GM12878 (cell line): ENCODE measurements at regions not wholly inside any gene's neighbourhood (a gene's known extent, or its start where the extent isn't known, plus 50 kb on each side); places are given as distances from the start of the nearest gene placed in this dataset.

Experiments
- ATAC-seq: fragments of 200-7000 bp; cut with Tn5 transposase; 3 replicates; pipeline ENCODE4 v1.9.1; 2020; ENCODE audit warnings: mild to moderate bottlenecking, moderate library complexity
- BruUV-seq: library from RNA; stranded (reverse); fragments of 400-500 nt; replicated peaks from 2 replicates; lab custom pipeline; 2021; lab: Mats Ljungman, UMichigan
- CTCF ChIA-PET: fragments of 300-600 bp; sonication (Branson Sonifier 250); formaldehyde crosslinking; extraction: SDS; loops from one replicate; lab custom pipeline; 2021; ENCODE audit warnings: inconsistent platforms; lab: Yijun Ruan, JAX
- POLR2A ChIA-PET: fragments of 350-600 bp; formaldehyde crosslinking; extraction: SDS; loops from one replicate; lab custom pipeline; 2021; ENCODE audit warnings: inconsistent platforms; lab: Charles Lee
- RAD21 ChIA-PET: fragments of 300-600 bp; sonication (Branson Sonifier 250); formaldehyde crosslinking; loops from one replicate; lab custom pipeline; 2023; ENCODE audit warnings: antibody characterized with exemption; ENCODE audit not compliant: unreplicated experiment; lab: Charles Lee
- SMC1A ChIA-PET: fragments of 300-600 bp; sonication (Branson Sonifier 250); formaldehyde crosslinking; loops from one replicate; lab custom pipeline; 2023; ENCODE audit not compliant: unreplicated experiment, uncharacterized antibody; lab: Charles Lee
- DNase-seq: peaks from one replicate; pipeline ENCODE4 v3.0.0-alpha.2; 2011; ENCODE audit warnings: low read depth, low spot score
- FAIRE-seq: peaks from 3 replicates; lab custom pipeline; 2011; peaks lifted over from hg19 to GRCh38; lab: Jason Lieb, UNC
- H2AFZ ChIP-seq: 2 replicates; pipeline ENCODE4 v1.6.0; 2011; ENCODE audit warnings: low read depth, low read length, control low read depth; ENCODE audit not compliant: control insufficient read depth
- H3K27ac ChIP-seq: 2 replicates; pipeline ENCODE4 v1.5.1; 2011; ENCODE audit warnings: control low read depth; ENCODE audit not compliant: control insufficient read depth, insufficient read depth
- H3K27me3 ChIP-seq, 2 experiments: replicated peaks in 1 of 2; 2 replicates each; pipeline versions ENCODE4 v1.6.0 to v1.6.1; 2011; ENCODE audit warnings: low read length in 1 of 2; ENCODE audit not compliant: control insufficient read depth in 2 of 2, insufficient read depth in 2 of 2
- H3K36me3 ChIP-seq, 2 experiments: 2 replicates each; pipeline ENCODE4 v1.5.1; 2011; ENCODE audit warnings: low read length in 1 of 2; ENCODE audit not compliant: control insufficient read depth in 2 of 2, insufficient read depth in 2 of 2
- H3K4me1 ChIP-seq: 2 replicates; pipeline ENCODE4 v1.6.1; 2011; ENCODE audit warnings: mild to moderate bottlenecking, low read length, moderate library complexity, mixed read lengths; ENCODE audit not compliant: control insufficient read depth, insufficient read depth
- H3K4me2 ChIP-seq: 2 replicates; pipeline ENCODE4 v1.6.0; 2011; ENCODE audit warnings: control low read depth; ENCODE audit not compliant: control insufficient read depth, insufficient read depth
- H3K4me3 ChIP-seq: fragments of 200-600 bp; sonication (generic); 2 replicates; pipeline ENCODE4 v1.5.1; 2016
- H3K79me2 ChIP-seq: 2 replicates; pipeline ENCODE4 v1.6.0; 2011; ENCODE audit warnings: low read length; ENCODE audit not compliant: control insufficient read depth, insufficient read depth
- H3K9ac ChIP-seq: 2 replicates; pipeline ENCODE4 v1.8.0; 2011; ENCODE audit warnings: low read length, control low read depth, mixed read lengths; ENCODE audit not compliant: control insufficient read depth, insufficient read depth
- H3K9me3 ChIP-seq: replicated peaks from 3 replicates; pipeline ENCODE4 v1.5.1; 2011; ENCODE audit warnings: mild to moderate bottlenecking, low read length; ENCODE audit not compliant: control insufficient read depth, insufficient read depth
- H4K20me1 ChIP-seq: 2 replicates; pipeline ENCODE4 v1.6.0; 2011; ENCODE audit not compliant: control insufficient read depth, insufficient read depth
- BCL11A ChIP-seq: IDR thresholded peaks from 2 replicates; pipeline ENCODE4 v1.6.1; 2011; ENCODE audit warnings: low read depth, low read length
- BMI1 ChIP-seq: fragments of 450-650 bp; IDR thresholded peaks from 2 replicates; pipeline ENCODE4 v1.6.1; 2016; ENCODE audit warnings: mild to moderate bottlenecking, moderate library complexity, borderline replicate concordance
- BRCA1 ChIP-seq: IDR thresholded peaks from 2 replicates; pipeline ENCODE4 v1.6.1; 2011; ENCODE audit warnings: low read depth, low read length, improper control_type of control experiment
- CEBPB ChIP-seq, 2 experiments: fragments of 150-350 bp in 1 of 2; IDR thresholded peaks; 2 replicates each; pipeline ENCODE4 v1.6.1; 2012 to 2014; ENCODE audit warnings: low read depth in 2 of 2, low read length in 2 of 2, borderline replicate concordance in 1 of 2, inconsistent platforms in 1 of 2
- CHD1 ChIP-seq: IDR thresholded peaks from 2 replicates; pipeline ENCODE4 v1.6.1; 2012; ENCODE audit warnings: low read depth, low read length, improper control_type of control experiment
- MTA3 ChIP-seq: IDR thresholded peaks from 2 replicates; pipeline ENCODE4 v1.6.1; 2012; ENCODE audit warnings: low read length, inconsistent platforms, borderline replicate concordance
- MYC ChIP-seq: IDR thresholded peaks from 2 replicates; pipeline ENCODE4 v1.6.1; 2011; ENCODE audit warnings: mild to moderate bottlenecking, low read length, moderate library complexity, inconsistent platforms; ENCODE audit not compliant: insufficient read depth, insufficient replicate concordance, insufficient read length, severe bottlenecking
- POLR2AphosphoS5 ChIP-seq: IDR thresholded peaks from 2 replicates; pipeline ENCODE4 v1.6.1; 2011; ENCODE audit warnings: mild to moderate bottlenecking, low read length, inconsistent platforms
- POU2F2 ChIP-seq: IDR thresholded peaks from 3 replicates; pipeline ENCODE4 v1.6.1; 2011; ENCODE audit warnings: low read depth, mild to moderate bottlenecking, low read length, borderline replicate concordance
- RFX5 ChIP-seq: IDR thresholded peaks from 2 replicates; pipeline ENCODE4 v1.6.1; 2011; ENCODE audit warnings: low read depth, low read length, improper control_type of control experiment
- SMAD5 ChIP-seq: IDR thresholded peaks from 2 replicates; pipeline ENCODE4 v1.6.1; 2016; ENCODE audit warnings: antibody characterized with exemption, low read depth
- STAT1 ChIP-seq: fragments of 450-650 bp; conservative IDR thresholded peaks from 2 replicates; pipeline ENCODE4 v1.6.1; 2014; ENCODE audit warnings: antibody characterized with exemption, mild to moderate bottlenecking
- SUPT20H ChIP-seq: IDR thresholded peaks from 2 replicates; pipeline ENCODE4 v1.6.1; 2011; ENCODE audit warnings: low read depth, mild to moderate bottlenecking, low read length, moderate library complexity, borderline replicate concordance; ENCODE audit not compliant: control insufficient read depth
- WGBS: methylation state at CpG from one replicate; pipeline ENCODE4 v1.1.6; 2016; ENCODE audit warnings: low lambda C conversion rate; ENCODE audit not compliant: insufficient replicate concordance, insufficient coverage; ENCODE audit errors: missing lambda C conversion rate; 5-methylcytosine and 5-hydroxymethylcytosine counted together
- in situ Hi-C: fragments of 300-500 bp; cut with MboI; formaldehyde crosslinking; loops from 9 replicates; pipeline ENCODE4 v1.14.3; 2018; ENCODE audit warnings: mixed read lengths
- intact Hi-C: fragments of 100-400 bp; cut with micrococcal nuclease; formaldehyde crosslinking; loops from one replicate; pipeline ENCODE4 v1.14.2; 2022; ENCODE audit not compliant: unreplicated experiment
- TF ChIP-seq, protein P1 (sequence below): fragments of 450-650 bp; IDR thresholded peaks from 2 replicates; pipeline ENCODE4 v1.6.1; 2017; ENCODE audit warnings: antibody characterized with exemption, mild to moderate bottlenecking, moderate library complexity
- TF ChIP-seq, protein P2 (sequence below): fragments of 450-650 bp; IDR thresholded peaks from 2 replicates; pipeline ENCODE4 v1.6.1; 2016; ENCODE audit warnings: mild to moderate bottlenecking, moderate library complexity, borderline replicate concordance
- TF ChIP-seq, protein P3 (sequence below): fragments of 450-650 bp; IDR thresholded peaks from 2 replicates; pipeline ENCODE4 v1.6.1; 2016; ENCODE audit warnings: mild to moderate bottlenecking

DNA sequence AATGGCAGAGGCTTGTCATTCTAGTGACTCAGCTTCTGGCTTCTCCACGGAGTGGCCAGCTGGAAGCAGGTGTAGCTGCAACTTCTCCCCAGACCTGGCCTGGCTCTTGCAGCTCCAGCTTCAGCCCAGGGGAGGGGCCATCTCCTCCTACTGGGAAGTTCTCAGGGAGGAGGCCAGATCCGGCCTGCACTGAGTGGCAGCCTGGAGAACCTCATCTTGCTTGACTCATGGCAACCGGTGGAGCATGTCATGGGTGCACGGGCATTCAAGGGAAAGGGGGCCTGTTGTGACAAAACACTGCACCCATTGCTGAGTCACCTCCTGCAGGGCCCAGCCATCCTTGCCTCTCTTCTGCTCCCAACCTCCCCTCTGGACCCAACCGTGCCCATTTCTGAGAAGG lies 273.9 kb upstream of the MAF start:
- ChIA-PET RAD21 (no interaction called here), CTCF (interaction anchor here (0.6 kb wide), 1 partner anchor 13 kb away, joined by 4 read pairs; no protein-coding TSS in a partner anchor), SMC1A (no interaction called here)
- BruUV-seq: no TSS peak
- in situ Hi-C loops: no loop called here
- Histone ChIP-seq H3K9me3 (no peaks in the 10 kb centered on the region), H3K4me3 (no peak overlapping the region), H2AFZ (no peak overlapping the region), H3K9ac (no peak overlapping the region), H3K27ac (no peak overlapping the region)
- FAIRE-seq: no peak
- no peak for DNase-seq
- no peak for TF ChIP-seq CHD1
- TF ChIP-seq, protein P1, sequence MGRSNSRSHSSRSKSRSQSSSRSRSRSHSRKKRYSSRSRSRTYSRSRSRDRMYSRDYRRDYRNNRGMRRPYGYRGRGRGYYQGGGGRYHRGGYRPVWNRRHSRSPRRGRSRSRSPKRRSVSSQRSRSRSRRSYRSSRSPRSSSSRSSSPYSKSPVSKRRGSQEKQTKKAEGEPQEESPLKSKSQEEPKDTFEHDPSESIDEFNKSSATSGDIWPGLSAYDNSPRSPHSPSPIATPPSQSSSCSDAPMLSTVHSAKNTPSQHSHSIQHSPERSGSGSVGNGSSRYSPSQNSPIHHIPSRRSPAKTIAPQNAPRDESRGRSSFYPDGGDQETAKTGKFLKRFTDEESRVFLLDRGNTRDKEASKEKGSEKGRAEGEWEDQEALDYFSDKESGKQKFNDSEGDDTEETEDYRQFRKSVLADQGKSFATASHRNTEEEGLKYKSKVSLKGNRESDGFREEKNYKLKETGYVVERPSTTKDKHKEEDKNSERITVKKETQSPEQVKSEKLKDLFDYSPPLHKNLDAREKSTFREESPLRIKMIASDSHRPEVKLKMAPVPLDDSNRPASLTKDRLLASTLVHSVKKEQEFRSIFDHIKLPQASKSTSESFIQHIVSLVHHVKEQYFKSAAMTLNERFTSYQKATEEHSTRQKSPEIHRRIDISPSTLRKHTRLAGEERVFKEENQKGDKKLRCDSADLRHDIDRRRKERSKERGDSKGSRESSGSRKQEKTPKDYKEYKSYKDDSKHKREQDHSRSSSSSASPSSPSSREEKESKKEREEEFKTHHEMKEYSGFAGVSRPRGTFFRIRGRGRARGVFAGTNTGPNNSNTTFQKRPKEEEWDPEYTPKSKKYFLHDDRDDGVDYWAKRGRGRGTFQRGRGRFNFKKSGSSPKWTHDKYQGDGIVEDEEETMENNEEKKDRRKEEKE: no peak
- no peak for TF ChIP-seq SUPT20H
- TF ChIP-seq BCL11A: no peak
- TF ChIP-seq MTA3: no peak
- TF ChIP-seq, protein P2, sequence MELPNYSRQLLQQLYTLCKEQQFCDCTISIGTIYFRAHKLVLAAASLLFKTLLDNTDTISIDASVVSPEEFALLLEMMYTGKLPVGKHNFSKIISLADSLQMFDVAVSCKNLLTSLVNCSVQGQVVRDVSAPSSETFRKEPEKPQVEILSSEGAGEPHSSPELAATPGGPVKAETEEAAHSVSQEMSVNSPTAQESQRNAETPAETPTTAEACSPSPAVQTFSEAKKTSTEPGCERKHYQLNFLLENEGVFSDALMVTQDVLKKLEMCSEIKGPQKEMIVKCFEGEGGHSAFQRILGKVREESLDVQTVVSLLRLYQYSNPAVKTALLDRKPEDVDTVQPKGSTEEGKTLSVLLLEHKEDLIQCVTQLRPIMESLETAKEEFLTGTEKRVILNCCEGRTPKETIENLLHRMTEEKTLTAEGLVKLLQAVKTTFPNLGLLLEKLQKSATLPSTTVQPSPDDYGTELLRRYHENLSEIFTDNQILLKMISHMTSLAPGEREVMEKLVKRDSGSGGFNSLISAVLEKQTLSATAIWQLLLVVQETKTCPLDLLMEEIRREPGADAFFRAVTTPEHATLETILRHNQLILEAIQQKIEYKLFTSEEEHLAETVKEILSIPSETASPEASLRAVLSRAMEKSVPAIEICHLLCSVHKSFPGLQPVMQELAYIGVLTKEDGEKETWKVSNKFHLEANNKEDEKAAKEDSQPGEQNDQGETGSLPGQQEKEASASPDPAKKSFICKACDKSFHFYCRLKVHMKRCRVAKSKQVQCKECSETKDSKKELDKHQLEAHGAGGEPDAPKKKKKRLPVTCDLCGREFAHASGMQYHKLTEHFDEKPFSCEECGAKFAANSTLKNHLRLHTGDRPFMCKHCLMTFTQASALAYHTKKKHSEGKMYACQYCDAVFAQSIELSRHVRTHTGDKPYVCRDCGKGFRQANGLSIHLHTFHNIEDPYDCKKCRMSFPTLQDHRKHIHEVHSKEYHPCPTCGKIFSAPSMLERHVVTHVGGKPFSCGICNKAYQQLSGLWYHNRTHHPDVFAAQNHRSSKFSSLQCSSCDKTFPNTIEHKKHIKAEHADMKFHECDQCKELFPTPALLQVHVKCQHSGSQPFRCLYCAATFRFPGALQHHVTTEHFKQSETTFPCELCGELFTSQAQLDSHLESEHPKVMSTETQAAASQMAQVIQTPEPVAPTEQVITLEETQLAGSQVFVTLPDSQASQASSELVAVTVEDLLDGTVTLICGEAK: no peak
- TF ChIP-seq SMAD5: no peak
- no peak for TF ChIP-seq RFX5
- no peak for TF ChIP-seq BMI1
- TF ChIP-seq POU2F2: no peak
- no peak for TF ChIP-seq POLR2AphosphoS5
- no peak for TF ChIP-seq BRCA1
- TF ChIP-seq MYC: no peak
- no peak for TF ChIP-seq CEBPB (IDR thresholded peaks at IDR 0.05; ENCODE audit: borderline replicate concordance in 1 of 2, low read depth in 2 of 2, low read length in 2 of 2)
- TF ChIP-seq, protein P3, sequence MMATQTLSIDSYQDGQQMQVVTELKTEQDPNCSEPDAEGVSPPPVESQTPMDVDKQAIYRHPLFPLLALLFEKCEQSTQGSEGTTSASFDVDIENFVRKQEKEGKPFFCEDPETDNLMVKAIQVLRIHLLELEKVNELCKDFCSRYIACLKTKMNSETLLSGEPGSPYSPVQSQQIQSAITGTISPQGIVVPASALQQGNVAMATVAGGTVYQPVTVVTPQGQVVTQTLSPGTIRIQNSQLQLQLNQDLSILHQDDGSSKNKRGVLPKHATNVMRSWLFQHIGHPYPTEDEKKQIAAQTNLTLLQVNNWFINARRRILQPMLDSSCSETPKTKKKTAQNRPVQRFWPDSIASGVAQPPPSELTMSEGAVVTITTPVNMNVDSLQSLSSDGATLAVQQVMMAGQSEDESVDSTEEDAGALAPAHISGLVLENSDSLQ: no peak
- TF ChIP-seq STAT1: no peak
- TF ChIP-seq, all 136 proteins: peak for 0
- peaks cover 22% of the 10 kb centered on the region for H3K4me1 ChIP-seq
- ATAC-seq: no peak
- POLR2A ChIA-PET: no interaction called here
- intact Hi-C loops: no loop called here
- H4K20me1 ChIP-seq: no peaks in the 10 kb centered on the region
- H3K4me2 ChIP-seq: no peak overlapping the region
- H3K36me3 ChIP-seq: no peaks in the 10 kb centered on the region
- no peaks in the 10 kb centered on the region for H3K79me2 ChIP-seq
- no peaks in the 10 kb centered on the region for H3K27me3 ChIP-seq
- 46% methylated on average over 5 of the region's 5 CpGs for WGBS
